Transverse colon (tissue), 4 donors: ENCODE measurements at regions not wholly inside any gene's neighbourhood (a gene's known extent, or its start where the extent isn't known, plus 50 kb on each side); places are given as distances from the start of the nearest gene placed in this dataset.

Experiments
- DNase-seq: peaks from one replicate; pipeline ENCODE4 v3.0.0-alpha.2; 2019
- H3K27ac ChIP-seq, 4 donors: fragments of 200-600 bp; sonication (generic); 2 replicates each; pipeline ENCODE4 v1.5.1; 2016 to 2018; ENCODE audit warnings: inconsistent platforms in 4 of 4
- H3K27me3 ChIP-seq: fragments of 200-600 bp; sonication (generic); 2 replicates; pipeline ENCODE4 v1.5.1; 2017; ENCODE audit warnings: inconsistent platforms
- H3K36me3 ChIP-seq, 4 donors: fragments of 200-600 bp; sonication (generic); 2 replicates each; pipeline ENCODE4 v1.5.1; 2017 to 2019; ENCODE audit warnings: inconsistent platforms in 4 of 4
- H3K4me1 ChIP-seq, 4 donors: fragments of 200-600 bp; sonication (generic); 2 replicates each; pipeline ENCODE4 v1.5.1; 2017 to 2020; ENCODE audit warnings: inconsistent platforms in 4 of 4
- H3K4me3 ChIP-seq, 4 donors: fragments of 200-600 bp; sonication (generic); 1 replicate in 1 of 4; 2 replicates in 3 of 4; pipeline versions ENCODE4 v1.5.1 to v1.6.1; 2017 to 2019; ENCODE audit warnings: inconsistent platforms in 4 of 4
- H3K9me3 ChIP-seq, 2 donors: fragments of 200-600 bp; sonication (generic); 2 replicates each; pipeline ENCODE4 v1.5.1; 2017 to 2019; ENCODE audit warnings: inconsistent platforms in 2 of 2
- EP300 ChIP-seq: sonication (generic); formaldehyde crosslinking; IDR thresholded peaks from one replicate; pipeline ENCODE4 v1.6.1; 2017; ENCODE audit warnings: antibody characterized with exemption, low read depth
- POLR2A ChIP-seq: fragments of 450-650 bp; IDR thresholded peaks from one replicate; pipeline ENCODE4 v1.6.1; 2016; ENCODE audit warnings: antibody characterized with exemption, mild to moderate bottlenecking, moderate library complexity
- POLR2AphosphoS5 ChIP-seq, 3 donors: sonication (generic); formaldehyde crosslinking; IDR thresholded peaks; one replicate each; pipeline ENCODE4 v1.6.1; 2016; ENCODE audit warnings: antibody characterized with exemption in 3 of 3
- WGBS, 2 donors: methylation state at CpG; one replicate each; pipeline ENCODE4 v1.1.5; 2018; ENCODE audit warnings: low coverage in 1 of 2; 5-methylcytosine and 5-hydroxymethylcytosine counted together
- in situ Hi-C, 4 donors: fragments of 200-750 bp; cut with MboI; loops; one replicate each; pipeline versions ENCODE4 v1.15.0 to v1.15.1; 2017; ENCODE audit warnings: low sequenced_read_pairs in 3 of 4, low pct_ligation_motif_present in 1 of 4, low pct_unique_long_range_greater_than_20kb in 1 of 4
- intact Hi-C: fragments of 100-400 bp; cut with DNase I; formaldehyde crosslinking; loops from one replicate; pipeline ENCODE4 v1.15.1; 2023; ENCODE audit warnings: low total_unique reads
- TF ChIP-seq, protein P1 (sequence below), 5 experiments: fragments of 200-600 bp in 3 of 5; fragments of 450-650 bp in 2 of 5; sonication (generic) in 3 of 5; IDR thresholded peaks; 1 replicate in 2 of 5; 2 replicates in 3 of 5; pipeline ENCODE4 v1.5.1; 2016 to 2017; ENCODE audit warnings: antibody characterized with exemption in 5 of 5, inconsistent platforms in 3 of 5, mild to moderate bottlenecking in 2 of 5, moderate library complexity in 1 of 5

DNA sequence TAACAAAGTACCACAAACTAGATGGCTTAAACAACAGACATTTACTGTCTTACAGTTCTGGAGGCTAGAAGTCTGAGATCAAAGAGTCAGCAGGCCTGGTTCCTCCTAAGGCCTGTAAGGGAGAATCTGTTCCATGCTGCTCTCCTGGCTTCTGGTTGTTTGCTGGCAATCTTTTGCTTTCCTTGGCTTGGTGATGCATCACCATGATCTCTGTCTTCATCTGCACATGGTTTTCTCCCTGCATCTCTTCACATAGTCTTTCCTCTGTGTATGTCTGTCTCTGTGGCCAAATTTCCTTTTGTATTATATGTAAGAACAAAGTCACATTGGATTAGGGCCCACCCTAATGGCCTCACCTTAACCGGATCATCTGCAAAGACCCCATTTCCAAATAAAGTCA, 168.5 kb downstream of the CAPZA3 start:
- in situ Hi-C loops (no loop called here), intact Hi-C loops (loop anchor here (1.0 kb wide), 1 partner anchor 15 kb away; no protein-coding TSS in a partner anchor)
- Histone ChIP-seq H3K36me3 (no peaks in the 10 kb centered on the region), H3K4me1 (no peaks in the 10 kb centered on the region), H3K9me3 (peaks cover 0 to 3% of the 10 kb centered on the region in 2 donors), H3K4me3 (no peak overlapping the region), H3K27ac (no peak overlapping the region), H3K27me3 (no peaks in the 10 kb centered on the region)
- WGBS, 2 donors = 100% methylated on average over 1 of the region's 1 CpG
- no peak for TF ChIP-seq EP300
- TF ChIP-seq, protein P1, sequence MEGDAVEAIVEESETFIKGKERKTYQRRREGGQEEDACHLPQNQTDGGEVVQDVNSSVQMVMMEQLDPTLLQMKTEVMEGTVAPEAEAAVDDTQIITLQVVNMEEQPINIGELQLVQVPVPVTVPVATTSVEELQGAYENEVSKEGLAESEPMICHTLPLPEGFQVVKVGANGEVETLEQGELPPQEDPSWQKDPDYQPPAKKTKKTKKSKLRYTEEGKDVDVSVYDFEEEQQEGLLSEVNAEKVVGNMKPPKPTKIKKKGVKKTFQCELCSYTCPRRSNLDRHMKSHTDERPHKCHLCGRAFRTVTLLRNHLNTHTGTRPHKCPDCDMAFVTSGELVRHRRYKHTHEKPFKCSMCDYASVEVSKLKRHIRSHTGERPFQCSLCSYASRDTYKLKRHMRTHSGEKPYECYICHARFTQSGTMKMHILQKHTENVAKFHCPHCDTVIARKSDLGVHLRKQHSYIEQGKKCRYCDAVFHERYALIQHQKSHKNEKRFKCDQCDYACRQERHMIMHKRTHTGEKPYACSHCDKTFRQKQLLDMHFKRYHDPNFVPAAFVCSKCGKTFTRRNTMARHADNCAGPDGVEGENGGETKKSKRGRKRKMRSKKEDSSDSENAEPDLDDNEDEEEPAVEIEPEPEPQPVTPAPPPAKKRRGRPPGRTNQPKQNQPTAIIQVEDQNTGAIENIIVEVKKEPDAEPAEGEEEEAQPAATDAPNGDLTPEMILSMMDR (IDR thresholded peaks at IDR 0.05) = no peak
- no peak for TF ChIP-seq POLR2AphosphoS5 (IDR thresholded peaks at IDR 0.05)
- TF ChIP-seq POLR2A = no peak
- DNase-seq = no peak

DNA sequence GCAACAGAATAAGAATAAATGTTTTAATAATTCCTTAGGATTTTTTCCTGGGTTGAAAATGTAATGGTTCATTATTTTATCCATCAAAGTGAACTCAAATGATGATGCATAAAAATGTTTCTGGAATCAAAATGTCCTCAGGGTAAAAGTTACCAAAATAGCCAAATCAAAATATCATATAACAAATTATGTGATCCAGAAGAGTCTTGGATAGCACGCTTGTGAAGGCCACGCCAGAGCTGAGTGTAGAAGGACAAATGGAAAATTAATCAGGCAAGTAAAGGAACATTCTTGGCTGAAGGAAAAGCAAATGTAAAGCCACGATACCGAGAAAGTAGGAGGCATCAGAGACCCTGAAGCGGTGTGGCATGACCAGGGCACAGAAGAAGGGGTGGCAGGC, 169.2 kb downstream of the CAPZA3 start:
- in situ Hi-C loops = no loop called here
- Histone ChIP-seq H3K9me3 (peaks cover 0 to 5% of the 10 kb centered on the region in 2 donors), H3K27me3 (no peaks in the 10 kb centered on the region), H3K27ac (no peak overlapping the region), H3K4me3 (no peak overlapping the region), H3K36me3 (no peaks in the 10 kb centered on the region), H3K4me1 (no peaks in the 10 kb centered on the region)
- intact Hi-C loops = no loop called here
- TF ChIP-seq, protein P1 (IDR thresholded peaks at IDR 0.05) = no peak
- TF ChIP-seq POLR2AphosphoS5 (IDR thresholded peaks at IDR 0.05) = no peak
- TF ChIP-seq POLR2A = no peak
- TF ChIP-seq EP300 = no peak
- DNase-seq = no peak
- 75 to 93% methylated on average over 2 to 5 of the region's 5 CpGs for WGBS, 2 donors

DNA sequence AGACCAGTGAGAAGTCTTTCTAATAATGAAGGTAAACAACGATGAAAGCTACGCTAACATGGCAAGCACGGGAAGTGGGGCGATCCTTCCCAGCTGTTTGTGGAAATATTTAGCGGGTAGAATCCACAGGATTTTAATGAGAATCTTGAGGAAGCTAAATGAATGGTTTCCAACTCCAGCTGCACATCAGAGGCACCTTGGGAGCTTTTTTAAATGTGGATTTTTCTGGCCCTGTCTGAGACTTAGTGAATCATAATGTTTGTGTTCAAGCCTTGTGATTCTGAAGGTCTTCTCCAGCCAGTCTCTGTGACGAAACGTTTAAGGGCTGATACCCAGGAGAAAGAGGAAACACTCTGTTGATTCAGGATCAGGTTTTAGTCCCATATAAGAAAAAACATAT, 169.8 kb downstream of the CAPZA3 start:
- H3K27me3 ChIP-seq = no peaks in the 10 kb centered on the region
- no peaks in the 10 kb centered on the region for H3K36me3 ChIP-seq
- H3K4me3 ChIP-seq = no peak overlapping the region
- H3K9me3 ChIP-seq = peaks cover 0 to 5% of the 10 kb centered on the region in 2 donors
- H3K27ac ChIP-seq = no peak overlapping the region
- DNase-seq = no peak
- TF ChIP-seq EP300 (no peak), POLR2AphosphoS5 (IDR thresholded peaks at IDR 0.05) (no peak), POLR2A (no peak)
- TF ChIP-seq, protein P1 (IDR thresholded peaks at IDR 0.05) = no peak
- WGBS, 2 donors = 81 to 82% methylated on average over 6 to 7 of the region's 7 CpGs
- intact Hi-C loops = no loop called here
- in situ Hi-C loops = no loop called here
- no peaks in the 10 kb centered on the region for H3K4me1 ChIP-seq

DNA sequence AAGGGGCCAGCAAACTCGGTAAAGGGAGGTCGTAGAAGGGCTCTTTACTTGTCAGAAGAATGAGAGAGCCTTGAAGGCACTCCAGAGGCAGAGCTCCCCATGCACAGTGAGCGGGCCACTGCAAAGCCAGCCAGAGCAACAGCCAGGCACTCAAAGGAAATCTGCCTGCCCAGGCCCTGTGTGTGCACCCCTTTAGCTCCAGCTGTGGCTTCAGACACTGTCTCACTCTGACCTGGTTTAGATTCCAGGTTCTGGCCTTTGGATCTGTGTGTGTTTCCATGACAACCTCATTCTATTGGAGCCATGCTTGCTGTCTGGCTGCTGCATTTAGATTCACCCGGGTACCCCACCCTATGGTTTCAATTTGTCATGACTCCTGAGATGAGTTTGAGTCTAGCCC, 170.3 kb downstream of the CAPZA3 start:
- in situ Hi-C loops = no loop called here
- H3K36me3 ChIP-seq = no peaks in the 10 kb centered on the region
- no peak for DNase-seq
- intact Hi-C loops = no loop called here
- 58 to 60% methylated on average over 1 to 4 of the region's 4 CpGs for WGBS, 2 donors
- H3K4me3 ChIP-seq = no peak overlapping the region
- H3K9me3 ChIP-seq = peaks cover 0 to 5% of the 10 kb centered on the region in 2 donors
- no peak overlapping the region for H3K27ac ChIP-seq
- TF ChIP-seq POLR2AphosphoS5 (IDR thresholded peaks at IDR 0.05) = no peak
- TF ChIP-seq, protein P1 (IDR thresholded peaks at IDR 0.05) = no peak
- H3K27me3 ChIP-seq = no peaks in the 10 kb centered on the region
- no peaks in the 10 kb centered on the region for H3K4me1 ChIP-seq
